Ovary (tissue), 7 donors: ENCODE measurements at regions not wholly inside any gene's neighbourhood (a gene's known extent, or its start where the extent isn't known, plus 50 kb on each side); places are given as distances from the start of the nearest gene placed in this dataset.

Experiments
- DNase-seq, 5 donors: peaks; one replicate each; pipeline ENCODE4 v3.0.0-alpha.2; 2019 to 2020
- H3K27ac ChIP-seq, 2 donors: fragments of 200-600 bp; one replicate each; pipeline versions ENCODE4 v1.5.1 to v1.8.0; 2019 to 2022
- H3K27me3 ChIP-seq: fragments of 200-600 bp; one replicate; pipeline ENCODE4 v1.8.0; 2022
- H3K36me3 ChIP-seq: fragments of 200-600 bp; sonication (generic); one replicate; pipeline ENCODE4 v1.5.1; 2019
- H3K4me1 ChIP-seq: one replicate; pipeline ENCODE4 v1.8.1; 2013; ENCODE audit warnings: mild to moderate bottlenecking, moderate library complexity; ENCODE audit not compliant: insufficient read depth
- H3K4me3 ChIP-seq: fragments of 200-600 bp; sonication (generic); one replicate; pipeline ENCODE4 v1.5.1; 2017
- H3K9me3 ChIP-seq, 2 donors: fragments of 200-600 bp in 1 of 2; sonication (generic) in 1 of 2; one replicate each; pipeline versions ENCODE4 v1.5.1 to v1.8.1; 2013 to 2019; ENCODE audit warnings: mild to moderate bottlenecking in 1 of 2, moderate library complexity in 1 of 2
- EP300 ChIP-seq: sonication (generic); formaldehyde crosslinking; IDR thresholded peaks from one replicate; pipeline ENCODE4 v1.6.1; 2017; ENCODE audit warnings: antibody characterized with exemption
- POLR2A ChIP-seq: fragments of 450-650 bp; IDR thresholded peaks from one replicate; pipeline ENCODE4 v1.6.1; 2017; ENCODE audit warnings: antibody characterized with exemption, mild to moderate bottlenecking, moderate library complexity
- WGBS, 3 donors: extraction: QIAGEN DNeasy Blood & Tissue Kit in 1 of 3; methylation state at CpG; one replicate each; pipeline versions ENCODE4 v1.1.5 to v1.1.7; 2013 to 2017; 5-methylcytosine and 5-hydroxymethylcytosine counted together
- intact Hi-C, 4 donors: fragments of 100-400 bp; cut with DNase I; formaldehyde crosslinking; loops; one replicate each; pipeline versions ENCODE4 v1.11.0 to v1.15.1; 2022 to 2023
- TF ChIP-seq, protein P1 (sequence below), 3 donors: fragments of 450-650 bp in 2 of 3; fragments of 200-600 bp in 1 of 3; IDR thresholded peaks; one replicate each; pipeline versions ENCODE4 v1.5.1 to v1.8.0; 2016 to 2022; ENCODE audit warnings: antibody characterized with exemption in 3 of 3, mild to moderate bottlenecking in 1 of 3
- donor health status: DM: no; HTN: no; CAD: no; lungs with moderate emphysema.
- donor health status: DM: no; HTN: no; CAD: no.
- donor health status: Bipolar disorder and iron deficiency.
- donor health status: DM: no; HTN: no; CAD: no.
- donor health status: DM: yes; HTN: yes; CAD: no.

DNA sequence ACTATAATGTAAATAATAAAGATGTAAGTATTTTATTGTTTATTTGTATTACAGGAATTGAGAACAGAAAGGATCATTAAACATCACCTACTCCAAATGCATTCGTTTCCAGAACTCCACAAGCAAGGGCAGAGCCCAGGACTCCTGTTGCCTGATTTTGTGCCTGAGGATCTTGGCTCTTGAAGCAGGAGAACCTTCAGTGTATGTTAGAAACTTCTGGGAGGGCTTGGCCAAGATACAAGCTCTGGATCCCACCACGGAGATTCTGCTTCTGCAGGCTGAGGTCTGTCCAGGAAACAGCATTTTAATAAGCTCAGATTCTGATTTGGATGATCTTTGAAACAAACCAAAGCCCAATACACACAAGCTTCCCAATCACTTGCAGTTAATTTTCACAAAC is 142.4 kb upstream of the SOX11 start:
- intact Hi-C loops: no loop called here
- no peaks in the 10 kb centered on the region for H3K27me3 ChIP-seq
- 31 to 33% (median 31%) methylated on average over 2 of the region's 2 CpGs for WGBS, 3 donors
- no peak for TF ChIP-seq EP300
- TF ChIP-seq POLR2A: no peak
- TF ChIP-seq, protein P1, sequence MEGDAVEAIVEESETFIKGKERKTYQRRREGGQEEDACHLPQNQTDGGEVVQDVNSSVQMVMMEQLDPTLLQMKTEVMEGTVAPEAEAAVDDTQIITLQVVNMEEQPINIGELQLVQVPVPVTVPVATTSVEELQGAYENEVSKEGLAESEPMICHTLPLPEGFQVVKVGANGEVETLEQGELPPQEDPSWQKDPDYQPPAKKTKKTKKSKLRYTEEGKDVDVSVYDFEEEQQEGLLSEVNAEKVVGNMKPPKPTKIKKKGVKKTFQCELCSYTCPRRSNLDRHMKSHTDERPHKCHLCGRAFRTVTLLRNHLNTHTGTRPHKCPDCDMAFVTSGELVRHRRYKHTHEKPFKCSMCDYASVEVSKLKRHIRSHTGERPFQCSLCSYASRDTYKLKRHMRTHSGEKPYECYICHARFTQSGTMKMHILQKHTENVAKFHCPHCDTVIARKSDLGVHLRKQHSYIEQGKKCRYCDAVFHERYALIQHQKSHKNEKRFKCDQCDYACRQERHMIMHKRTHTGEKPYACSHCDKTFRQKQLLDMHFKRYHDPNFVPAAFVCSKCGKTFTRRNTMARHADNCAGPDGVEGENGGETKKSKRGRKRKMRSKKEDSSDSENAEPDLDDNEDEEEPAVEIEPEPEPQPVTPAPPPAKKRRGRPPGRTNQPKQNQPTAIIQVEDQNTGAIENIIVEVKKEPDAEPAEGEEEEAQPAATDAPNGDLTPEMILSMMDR (IDR thresholded peaks at IDR 0.05): no peak
- no peak overlapping the region for H3K27ac ChIP-seq
- no peaks in the 10 kb centered on the region for H3K9me3 ChIP-seq
- H3K4me3 ChIP-seq: no peak overlapping the region
- no peaks in the 10 kb centered on the region for H3K4me1 ChIP-seq
- no peak for DNase-seq
- H3K36me3 ChIP-seq: no peaks in the 10 kb centered on the region

DNA sequence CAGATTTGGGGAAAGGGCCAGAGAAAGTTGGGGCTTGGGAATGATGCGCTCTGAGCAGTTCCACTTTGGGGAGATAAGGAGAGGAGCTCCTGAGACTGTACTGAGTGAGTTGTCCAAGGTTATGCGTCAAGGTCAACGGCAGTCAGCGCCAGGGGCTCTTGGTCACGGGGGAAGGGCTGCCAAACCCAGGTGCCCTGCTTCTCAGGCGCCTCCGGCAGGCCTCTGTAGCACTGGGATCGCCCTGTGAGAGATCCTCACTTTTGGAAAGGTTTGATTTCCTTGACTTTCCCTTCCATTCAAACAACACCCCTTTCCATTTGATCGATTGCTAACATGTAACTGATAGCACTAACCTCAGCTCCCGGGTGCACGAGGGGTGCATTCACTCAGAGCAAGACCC is 136.5 kb upstream of the SOX11 start:
- WGBS, 3 donors: 26 to 54% (median 30%) methylated on average over 11 of the region's 11 CpGs
- DNase-seq: no peak
- H3K4me1 ChIP-seq: no peaks in the 10 kb centered on the region
- H3K27me3 ChIP-seq: no peaks in the 10 kb centered on the region
- H3K36me3 ChIP-seq: no peaks in the 10 kb centered on the region
- no peak for TF ChIP-seq EP300
- no peak for TF ChIP-seq POLR2A
- TF ChIP-seq, protein P1 (IDR thresholded peaks at IDR 0.05): no peak
- H3K27ac ChIP-seq: no peak overlapping the region
- no peak overlapping the region for H3K4me3 ChIP-seq
- no peaks in the 10 kb centered on the region for H3K9me3 ChIP-seq
- intact Hi-C loops: no loop called here

- WGBS, 3 donors: 9 to 17% (median 12%) methylated on average over 8 of the region's 8 CpGs
- H3K27me3 ChIP-seq: no peaks in the 10 kb centered on the region
- TF ChIP-seq POLR2A: no peak
- TF ChIP-seq, protein P1 (IDR thresholded peaks at IDR 0.05): no peak
- no peak for TF ChIP-seq EP300
Observed at GRCh38 chr2:5561006-5561405, 131.2 kb upstream of the SOX11 start.

GRCh38 chr2:5562426-5562825 is 129.8 kb upstream of the SOX11 start:
- TF ChIP-seq, protein P1 (IDR thresholded peaks at IDR 0.05): no peak
- no peak for TF ChIP-seq POLR2A
- no peak for TF ChIP-seq EP300
- Histone ChIP-seq H3K4me1 (no peaks in the 10 kb centered on the region), H3K4me3 (no peak overlapping the region), H3K27me3 (no peaks in the 10 kb centered on the region), H3K9me3 (no peaks in the 10 kb centered on the region), H3K27ac (no peak overlapping the region), H3K36me3 (no peaks in the 10 kb centered on the region)
- WGBS, 3 donors: 75 to 86% (median 77%) methylated on average over 13 of the region's 13 CpGs
- no peak for DNase-seq
- intact Hi-C loops: no loop called here

More at GRCh38 chr2:5561006-5561405, 131.2 kb upstream of the SOX11 start:
- intact Hi-C loops: no loop called here
- no peak for DNase-seq
- H3K4me1 ChIP-seq: no peaks in the 10 kb centered on the region
- no peak overlapping the region for H3K4me3 ChIP-seq
- H3K9me3 ChIP-seq: no peaks in the 10 kb centered on the region
- H3K36me3 ChIP-seq: no peaks in the 10 kb centered on the region
- H3K27ac ChIP-seq: no peak overlapping the region

GRCh38 chr2:5562865-5563264 is 129.3 kb upstream of the SOX11 start:
- Histone ChIP-seq H3K4me3 (no peak overlapping the region), H3K27me3 (no peaks in the 10 kb centered on the region), H3K36me3 (no peaks in the 10 kb centered on the region), H3K4me1 (no peaks in the 10 kb centered on the region), H3K9me3 (no peaks in the 10 kb centered on the region), H3K27ac (no peak overlapping the region)
- intact Hi-C loops: no loop called here
- DNase-seq: no peak
- WGBS, 3 donors: 88 to 97% (median 93%) methylated on average over 3 of the region's 3 CpGs
- TF ChIP-seq EP300: no peak
- no peak for TF ChIP-seq POLR2A
- TF ChIP-seq, protein P1 (IDR thresholded peaks at IDR 0.05): no peak
